ENCODE measurements at regions not wholly inside any gene's neighbourhood (a gene's known extent, or its start where the extent isn't known, plus 50 kb on each side); places are given as distances from the start of the nearest gene placed in this dataset.

GRCh38 chr12:124078800-124079199 is 105.8 kb downstream of the ZNF664 start (continued):
- TF ChIP-seq HMBOX1 (IDR thresholded peaks at IDR 0.05) (no peak), C11orf30 (IDR thresholded peaks at IDR 0.05; ENCODE audit: low read depth) (no peak), MYC (IDR thresholded peaks at IDR 0.05; ENCODE audit: low read depth, low read length) (no peak), MYC (CRISPR knock-in tag; IDR thresholded peaks at IDR 0.05; ENCODE audit: borderline replicate concordance, low read depth) (no peak), SMARCB1 (IDR thresholded peaks at IDR 0.05; ENCODE audit: insufficient read length, low read depth) (no peak), CREM (IDR thresholded peaks at IDR 0.05; ENCODE audit: low read depth) (no peak), L3MBTL2 (IDR thresholded peaks at IDR 0.05) (no peak)

- ChIA-PET POLR2A (no interaction called here), CTCF (ENCODE audit: low intra/inter-chr PET ratio) (no interaction called here)
- DNase-seq (ENCODE audit: extremely low read depth in 1 of 4, low spot score in 3 of 4) (peak in 1 of 4 experiments; percentile 4), FAIRE-seq (no peak), ATAC-seq (no peak)
- H3K4me2 ChIP-seq (ENCODE audit: insufficient read depth, low read length), result no peak overlapping the region
- H2AFZ ChIP-seq (ENCODE audit: low read depth, low read length), result no peak overlapping the region
- H3K4me1 ChIP-seq (replicated peaks in 1 of 2; ENCODE audit: control insufficient read depth in 2 of 2, insufficient read depth in 2 of 2, low read length in 2 of 2), result 0 out of 5 replicates have a peak, but pooled peaks cover 0 to 2% of the 10 kb centered on the region in 2 experiments
- no peak overlapping the region for H3K4me3 ChIP-seq
- no peak overlapping the region for H3K27ac ChIP-seq (ENCODE audit: extremely low read depth, low read depth, low read length)
- no peaks in the 10 kb centered on the region for H3K9me3 ChIP-seq (replicated peaks; ENCODE audit: control insufficient read depth, insufficient read depth, low read depth, low read length)
- in situ Hi-C loops (cut with MboI) (no loop called here), intact Hi-C loops (cut with micrococcal nuclease) (no loop called here)
- BruUV-seq (replicated peaks), result no TSS peak
- H4K20me1 ChIP-seq (replicated peaks; ENCODE audit: control insufficient read depth, insufficient read depth, low read length), result no peaks in the 10 kb centered on the region; the same call in 1 of the 2 replicates
- H3K36me3 ChIP-seq (ENCODE audit: control insufficient read depth, insufficient read depth, low read length), result no peaks in the 10 kb centered on the region
- peaks cover 36 to 73% of the 10 kb centered on the region in 2 experiments; a peak in 4 of 5 replicates for H3K27me3 ChIP-seq (ENCODE audit: control insufficient read depth in 2 of 2, insufficient read depth in 2 of 2, low read length in 2 of 2)
- 2% methylated on average over 5 of the region's 5 CpGs for WGBS (ENCODE audit: insufficient coverage, low coverage, missing lambda C conversion rate)
- no peaks in the 10 kb centered on the region for H3K79me2 ChIP-seq (ENCODE audit: control insufficient read depth, insufficient read depth, low read length)
- no peaks in the 10 kb centered on the region for H3K9me1 ChIP-seq (ENCODE audit: control insufficient read depth, insufficient read depth, low read length)
- H3K9ac ChIP-seq (ENCODE audit: insufficient read depth in 1 of 2, low read depth in 2 of 2, low read length in 2 of 2), result peak overlapping the region in 1 of 2 experiments; percentile 17; a peak in 1 of 4 replicates
- TF ChIP-seq RFX5 (IDR thresholded peaks at IDR 0.05; ENCODE audit: low read depth, low read length), result no peak
Observed at GRCh38 chr12:124080649-124081048, 107.6 kb downstream of the ZNF664 start.
